ENCODE measurements at regions not wholly inside any gene's neighbourhood (a gene's known extent, or its start where the extent isn't known, plus 50 kb on each side); places are given as distances from the start of the nearest gene placed in this dataset.

DNA sequence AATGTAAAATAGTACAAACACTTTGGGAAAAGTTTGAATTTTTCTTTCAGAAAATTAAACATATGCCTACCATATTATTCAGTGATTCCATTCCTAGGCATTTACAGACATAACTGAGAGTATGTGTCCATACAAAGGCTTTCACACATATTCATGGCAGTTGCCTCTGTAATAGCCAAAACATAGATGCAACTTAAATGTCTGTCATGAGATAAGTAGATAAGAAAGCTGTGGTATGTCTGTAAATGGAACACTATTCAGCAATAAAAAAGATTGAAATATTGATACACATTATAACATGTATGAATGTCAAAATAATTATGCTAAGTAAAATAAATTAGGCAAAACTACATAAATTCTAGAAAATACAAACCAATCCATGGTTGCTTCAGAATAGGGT, 964.5 kb upstream of the MBL2 start:
- Histone ChIP-seq H2BK12ac (ENCODE audit: insufficient read length, low read depth, low read length) (no peak overlapping the region), H3K4me1 (ENCODE audit: insufficient read depth, low read length) (no peaks in the 10 kb centered on the region), H3K27ac (ENCODE audit: insufficient read length, low read depth, low read length) (no peak overlapping the region), H4K8ac (replicated peaks; ENCODE audit: insufficient read length, low read depth, low read length) (no peak overlapping the region), H3T11ph (ENCODE audit: low read length) (no peak overlapping the region), H2BK20ac (ENCODE audit: low read depth, low read length, poor library complexity, severe bottlenecking) (no peak overlapping the region), H3K27me3 (ENCODE audit: insufficient read depth, low read length) (no peaks in the 10 kb centered on the region), H3K23me2 (ENCODE audit: insufficient read length, low read depth, low read length, poor library complexity, severe bottlenecking) (no peaks in the 10 kb centered on the region), H3K4me2 (ENCODE audit: insufficient read depth, insufficient read length, low read length) (no peak overlapping the region), H3K79me1 (ENCODE audit: insufficient read depth, low read depth, low read length, poor library complexity, severe bottlenecking) (no peaks in the 10 kb centered on the region), H4K20me1 (ENCODE audit: control insufficient read depth, insufficient read depth, insufficient read length) (no peaks in the 10 kb centered on the region), H3K9ac (ENCODE audit: extremely low read depth, insufficient read length, low read length) (no peak overlapping the region), H2BK15ac (ENCODE audit: low read depth, low read length) (no peak overlapping the region), H3K18ac (ENCODE audit: insufficient read length, low read depth, low read length) (no peak overlapping the region), H2AFZ (ENCODE audit: low read length) (no peak overlapping the region), H3K79me2 (ENCODE audit: insufficient read depth, low read length) (no peaks in the 10 kb centered on the region), H2BK120ac (ENCODE audit: low read depth, low read length, poor library complexity, severe bottlenecking) (no peak overlapping the region), H4K91ac (ENCODE audit: insufficient read length, low read depth, low read length) (no peak overlapping the region), H4K5ac (ENCODE audit: insufficient read length, low read depth, low read length) (no peak overlapping the region), H3K14ac (ENCODE audit: insufficient read depth, low read length) (no peak overlapping the region), H3K23ac (ENCODE audit: insufficient read length, low read depth, low read length) (no peak overlapping the region), H2AK5ac (ENCODE audit: insufficient read length, low read length) (no peak overlapping the region), H3K9me3 (ENCODE audit: control insufficient read depth, low read depth, low read length) (no peaks in the 10 kb centered on the region), H3K56ac (ENCODE audit: insufficient read length, low read depth, low read length) (no peak overlapping the region), H2BK5ac (ENCODE audit: insufficient read length, low read length) (no peak overlapping the region), H3K4ac (ENCODE audit: low read depth, low read length) (no peak overlapping the region)
- H3K9me3 Mint-ChIP-seq: no peaks in the 10 kb centered on the region; a peak in 1 of 5 replicates
- no peaks in the 10 kb centered on the region; a peak in 1 of 7 replicates for H3K36me3 Mint-ChIP-seq (ENCODE audit: insufficient read depth in 1 of 3, low read depth in 3 of 3)
- H3K4me3 Mint-ChIP-seq: no peak overlapping the region
- H3K27ac Mint-ChIP-seq: no peak overlapping the region
- DNase-seq: no peak
- no peaks in the 10 kb centered on the region for H3K27me3 Mint-ChIP-seq (ENCODE audit: low read depth)
- TF ChIP-seq, protein P1, sequence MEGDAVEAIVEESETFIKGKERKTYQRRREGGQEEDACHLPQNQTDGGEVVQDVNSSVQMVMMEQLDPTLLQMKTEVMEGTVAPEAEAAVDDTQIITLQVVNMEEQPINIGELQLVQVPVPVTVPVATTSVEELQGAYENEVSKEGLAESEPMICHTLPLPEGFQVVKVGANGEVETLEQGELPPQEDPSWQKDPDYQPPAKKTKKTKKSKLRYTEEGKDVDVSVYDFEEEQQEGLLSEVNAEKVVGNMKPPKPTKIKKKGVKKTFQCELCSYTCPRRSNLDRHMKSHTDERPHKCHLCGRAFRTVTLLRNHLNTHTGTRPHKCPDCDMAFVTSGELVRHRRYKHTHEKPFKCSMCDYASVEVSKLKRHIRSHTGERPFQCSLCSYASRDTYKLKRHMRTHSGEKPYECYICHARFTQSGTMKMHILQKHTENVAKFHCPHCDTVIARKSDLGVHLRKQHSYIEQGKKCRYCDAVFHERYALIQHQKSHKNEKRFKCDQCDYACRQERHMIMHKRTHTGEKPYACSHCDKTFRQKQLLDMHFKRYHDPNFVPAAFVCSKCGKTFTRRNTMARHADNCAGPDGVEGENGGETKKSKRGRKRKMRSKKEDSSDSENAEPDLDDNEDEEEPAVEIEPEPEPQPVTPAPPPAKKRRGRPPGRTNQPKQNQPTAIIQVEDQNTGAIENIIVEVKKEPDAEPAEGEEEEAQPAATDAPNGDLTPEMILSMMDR (conservative IDR thresholded peaks at IDR 0.05): no peak
- no peaks in the 10 kb centered on the region for H3K4me1 Mint-ChIP-seq
